ENCODE measurements at regions not wholly inside any gene's neighbourhood (a gene's known extent, or its start where the extent isn't known, plus 50 kb on each side); places are given as distances from the start of the nearest gene placed in this dataset.
A peak's percentile ranks its signal among the peaks of the same experiment; 100 is the strongest.

DNA sequence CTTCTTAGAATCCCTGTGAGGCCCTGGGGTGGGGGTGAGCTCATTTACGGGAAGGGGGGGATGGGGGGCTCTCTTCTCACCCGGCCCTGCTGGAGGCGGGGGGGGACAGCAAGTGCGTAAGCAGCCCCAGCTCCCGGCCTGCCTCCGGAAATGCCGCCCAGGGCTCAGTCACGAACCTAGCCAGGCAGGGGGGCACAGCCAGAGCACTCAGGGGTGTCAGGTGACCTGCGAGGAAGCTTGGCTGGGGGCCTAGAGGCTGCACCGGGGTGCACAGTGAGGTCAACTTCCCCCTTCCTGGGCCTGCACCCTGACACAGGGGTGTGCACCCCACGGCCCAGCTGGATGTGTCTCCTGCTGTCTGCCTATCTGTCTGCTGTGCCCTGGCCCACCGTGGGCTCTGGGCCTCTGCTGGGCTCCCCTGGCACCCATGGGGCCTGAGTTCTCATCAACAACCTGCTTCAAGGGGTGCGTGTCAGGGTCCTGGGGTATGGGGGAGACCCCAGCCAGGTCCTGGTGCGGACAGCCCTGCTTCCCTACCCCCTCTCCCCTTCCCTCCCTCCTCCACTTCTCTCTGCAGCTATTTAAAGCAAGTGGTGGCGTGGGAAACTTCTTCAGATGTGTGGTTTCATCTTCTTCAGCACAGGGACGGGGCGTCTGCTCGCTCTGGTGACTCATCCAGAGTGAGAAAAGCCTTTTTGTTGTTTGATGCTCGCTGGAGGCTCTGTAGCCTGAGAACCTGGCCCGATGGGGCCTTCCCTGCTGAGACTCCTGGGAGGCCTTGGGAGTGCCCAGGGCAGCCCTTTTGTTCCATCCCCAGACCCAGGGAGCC is 92.5 kb upstream of the RUNX3 start:
- Histone ChIP-seq H3K9me3 (no peaks in the 10 kb centered on the region), H3K27ac (peak overlapping the region; percentile 87 to 94 (median 90))
- intact Hi-C loops (cut with DNase I; ENCODE audit: low total_unique reads), result no loop called here

GRCh38 chr1:25021591-25022215 is 91.6 kb upstream of the RUNX3 start:
- peaks cover 32 to 90% (median 60%) of the 10 kb centered on the region in 6 donors for H3K4me1 ChIP-seq
- peak overlapping the region; percentile 87 to 94 (median 90) for H3K27ac ChIP-seq

More for the DNA sequence above, 92.5 kb upstream of the RUNX3 start:
- Histone ChIP-seq H3K4me1 (peaks cover 33 to 99% (median 66%) of the 10 kb centered on the region in 6 donors), H3K27me3 (replicated peaks in 1 of 7) (peaks cover 0 to 7% (median 0%) of the 10 kb centered on the region in 7 donors), H3K4me3 (peak overlapping the region in 4 of 8 donors; percentile 2 to 50 (median 12)), H3K36me3 (no peaks in the 10 kb centered on the region)
- 6 to 21% (median 8%) methylated on average over 10 to 20 of the region's 20 CpGs for WGBS, 5 donors
- peak; percentile 98 for DNase-seq
- TF ChIP-seq CTCF (IDR thresholded peaks at IDR 0.05 in 8 of 11, conservative IDR thresholded peaks at IDR 0.05 in 3 of 11) (peak in 6 of 11 experiments; percentile 4 to 50 (median 17)), POLR2A (IDR thresholded peaks at IDR 0.05) (peak in 1 of 3 donors; percentile 9), POLR2AphosphoS5 (IDR thresholded peaks at IDR 0.05) (peak; percentile 88 to 92 (median 89))

GRCh38 chr1:25020851-25021590 is 90.9 kb upstream of the RUNX3 start:
- intact Hi-C loops (cut with DNase I; ENCODE audit: low total_unique reads), result no loop called here
- H3K27ac ChIP-seq, result peak overlapping the region in 7 of 8 donors; percentile 87 to 94 (median 91)
- H3K36me3 ChIP-seq, result no peaks in the 10 kb centered on the region
- H3K9me3 ChIP-seq, result no peaks in the 10 kb centered on the region
- H3K4me3 ChIP-seq, result no peak overlapping the region
- WGBS, 5 donors, result 72 to 87% (median 81%) methylated on average over 13 to 22 of the region's 22 CpGs
- DNase-seq, result no peak
- H3K27me3 ChIP-seq (replicated peaks in 1 of 7), result peaks cover 0 to 7% (median 0%) of the 10 kb centered on the region in 7 donors
- no peak for TF ChIP-seq POLR2AphosphoS5 (IDR thresholded peaks at IDR 0.05)
- TF ChIP-seq POLR2A (IDR thresholded peaks at IDR 0.05), result no peak
- TF ChIP-seq CTCF (IDR thresholded peaks at IDR 0.05 in 8 of 11, conservative IDR thresholded peaks at IDR 0.05 in 3 of 11), result no peak
- peaks cover 28 to 83% (median 57%) of the 10 kb centered on the region in 6 donors for H3K4me1 ChIP-seq

More at GRCh38 chr1:25021591-25022215, 91.6 kb upstream of the RUNX3 start:
- no peak for DNase-seq
- TF ChIP-seq CTCF (IDR thresholded peaks at IDR 0.05 in 8 of 11, conservative IDR thresholded peaks at IDR 0.05 in 3 of 11) (no peak), POLR2A (IDR thresholded peaks at IDR 0.05) (no peak), POLR2AphosphoS5 (IDR thresholded peaks at IDR 0.05) (no peak)
- 76 to 84% (median 77%) methylated on average over 7 to 9 of the region's 9 CpGs for WGBS, 5 donors
- Histone ChIP-seq H3K27me3 (replicated peaks in 1 of 7) (peaks cover 0 to 7% (median 0%) of the 10 kb centered on the region in 7 donors), H3K4me3 (peak overlapping the region in 1 of 8 donors; percentile 50), H3K36me3 (no peaks in the 10 kb centered on the region), H3K9me3 (no peaks in the 10 kb centered on the region)
- intact Hi-C loops (cut with DNase I; ENCODE audit: low total_unique reads), result no loop called here

Data from spleen (tissue), 11 donors.